GM23338 (cell line): ENCODE measurements at regions not wholly inside any gene's neighbourhood (a gene's known extent, or its start where the extent isn't known, plus 50 kb on each side); places are given as distances from the start of the nearest gene placed in this dataset.

Experiments used
- CREB1 ChIP-seq: fragments of 250-450 bp; sonication (Bioruptor Pico); IDR thresholded peaks from 2 replicates; pipeline ENCODE4 v1.5.0; 2020; ENCODE audit warnings: low read depth, mild to moderate bottlenecking, moderate library complexity
- EZH2 ChIP-seq: fragments of 200-600 bp; sonication (generic); IDR thresholded peaks from one replicate; pipeline ENCODE4 v1.8.0; 2017; ENCODE audit warnings: antibody characterized with exemption, mild to moderate bottlenecking, low read depth; ENCODE audit not compliant: unreplicated experiment
- JUNB ChIP-seq: IDR thresholded peaks from one replicate; pipeline ENCODE4 v1.6.1; 2016; ENCODE audit warnings: antibody characterized with exemption; ENCODE audit not compliant: unreplicated experiment
- POLR2AphosphoS5 ChIP-seq: IDR thresholded peaks from 2 replicates; pipeline ENCODE4 v1.6.1; 2016; ENCODE audit warnings: antibody characterized with exemption, low read depth
- STAT1 ChIP-seq: IDR thresholded peaks from one replicate; pipeline ENCODE4 v1.6.1; 2016; ENCODE audit warnings: antibody characterized with exemption; ENCODE audit not compliant: unreplicated experiment
- ZNF114 ChIP-seq: fragments of 250-450 bp; sonication (Bioruptor Pico); IDR thresholded peaks from 2 replicates; pipeline ENCODE4 v1.5.0; 2020; ENCODE audit warnings: mild to moderate bottlenecking, moderate library complexity
- ZNF462 ChIP-seq: fragments of 250-450 bp; sonication (Bioruptor Pico); IDR thresholded peaks from 2 replicates; pipeline ENCODE4 v1.5.0; 2020; ENCODE audit warnings: mild to moderate bottlenecking, moderate library complexity
- TF ChIP-seq, protein P1 (sequence below): IDR thresholded peaks from one replicate; pipeline ENCODE4 v1.6.1; 2018; ENCODE audit warnings: antibody characterized with exemption; ENCODE audit not compliant: unreplicated experiment

GRCh38 chr6:133698272-133698671 lies 190.6 kb upstream of the TCF21 start (continued):
- TF ChIP-seq ZNF462 (CRISPR knock-in tag) (no peak), ZNF114 (CRISPR knock-in tag) (no peak), CREB1 (CRISPR knock-in tag) (no peak), STAT1 (no peak), POLR2AphosphoS5 (no peak), EZH2 (no peak), JUNB (no peak)
- TF ChIP-seq, protein P1, sequence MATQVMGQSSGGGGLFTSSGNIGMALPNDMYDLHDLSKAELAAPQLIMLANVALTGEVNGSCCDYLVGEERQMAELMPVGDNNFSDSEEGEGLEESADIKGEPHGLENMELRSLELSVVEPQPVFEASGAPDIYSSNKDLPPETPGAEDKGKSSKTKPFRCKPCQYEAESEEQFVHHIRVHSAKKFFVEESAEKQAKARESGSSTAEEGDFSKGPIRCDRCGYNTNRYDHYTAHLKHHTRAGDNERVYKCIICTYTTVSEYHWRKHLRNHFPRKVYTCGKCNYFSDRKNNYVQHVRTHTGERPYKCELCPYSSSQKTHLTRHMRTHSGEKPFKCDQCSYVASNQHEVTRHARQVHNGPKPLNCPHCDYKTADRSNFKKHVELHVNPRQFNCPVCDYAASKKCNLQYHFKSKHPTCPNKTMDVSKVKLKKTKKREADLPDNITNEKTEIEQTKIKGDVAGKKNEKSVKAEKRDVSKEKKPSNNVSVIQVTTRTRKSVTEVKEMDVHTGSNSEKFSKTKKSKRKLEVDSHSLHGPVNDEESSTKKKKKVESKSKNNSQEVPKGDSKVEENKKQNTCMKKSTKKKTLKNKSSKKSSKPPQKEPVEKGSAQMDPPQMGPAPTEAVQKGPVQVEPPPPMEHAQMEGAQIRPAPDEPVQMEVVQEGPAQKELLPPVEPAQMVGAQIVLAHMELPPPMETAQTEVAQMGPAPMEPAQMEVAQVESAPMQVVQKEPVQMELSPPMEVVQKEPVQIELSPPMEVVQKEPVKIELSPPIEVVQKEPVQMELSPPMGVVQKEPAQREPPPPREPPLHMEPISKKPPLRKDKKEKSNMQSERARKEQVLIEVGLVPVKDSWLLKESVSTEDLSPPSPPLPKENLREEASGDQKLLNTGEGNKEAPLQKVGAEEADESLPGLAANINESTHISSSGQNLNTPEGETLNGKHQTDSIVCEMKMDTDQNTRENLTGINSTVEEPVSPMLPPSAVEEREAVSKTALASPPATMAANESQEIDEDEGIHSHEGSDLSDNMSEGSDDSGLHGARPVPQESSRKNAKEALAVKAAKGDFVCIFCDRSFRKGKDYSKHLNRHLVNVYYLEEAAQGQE, result no peak
